DND-41 (cell line): ENCODE measurements at regions not wholly inside any gene's neighbourhood (a gene's known extent, or its start where the extent isn't known, plus 50 kb on each side); places are given as distances from the start of the nearest gene placed in this dataset.

Experiments used
- CTCF ChIP-seq: IDR thresholded peaks from 2 replicates; pipeline ENCODE4 v1.5.1; 2012; ENCODE audit warnings: borderline replicate concordance, low read length, moderate library complexity, mild to moderate bottlenecking; ENCODE audit not compliant: poor library complexity, severe bottlenecking; ENCODE audit errors: extremely low read depth
- EZH2 ChIP-seq: IDR thresholded peaks from 3 replicates; pipeline ENCODE4 v1.6.1; 2012; ENCODE audit warnings: borderline replicate concordance, low read depth, mild to moderate bottlenecking, moderate library complexity, low read length, inconsistent platforms; ENCODE audit not compliant: severe bottlenecking

GRCh38 chr10:10067644-10068043, 950.0 kb upstream of the CELF2 start:
- TF ChIP-seq CTCF (no peak), EZH2 (no peak)
